Lung (tissue), 11 donors: ENCODE measurements at regions not wholly inside any gene's neighbourhood (a gene's known extent, or its start where the extent isn't known, plus 50 kb on each side); places are given as distances from the start of the nearest gene placed in this dataset.

Experiments
- ATAC-seq: fragments of 200-7000 bp; cut with Tn5 transposase; one replicate; pipeline ENCODE4 v1.9.1; 2020; ENCODE audit warnings: moderate number of reproducible peaks; ENCODE audit not compliant: insufficient read depth, low FRiP score
- DNase-seq, 3 donors: peaks; one replicate each; pipeline ENCODE4 v3.0.0-alpha.2; 2013 to 2017
- H3K27ac ChIP-seq, 2 donors: one replicate each; pipeline ENCODE4 v1.5.1; 2013; ENCODE audit warnings: mild to moderate bottlenecking in 2 of 2, moderate library complexity in 2 of 2, control low read depth in 1 of 2, inconsistent platforms in 1 of 2, low read depth in 1 of 2, low read length in 1 of 2
- H3K27me3 ChIP-seq, 3 donors: one replicate each; pipeline ENCODE4 v1.5.1; 2013; ENCODE audit warnings: low read length in 2 of 3; ENCODE audit not compliant: control insufficient read depth in 3 of 3, insufficient read depth in 3 of 3
- H3K36me3 ChIP-seq, 4 donors: one replicate each; pipeline ENCODE4 v1.5.1; 2013; ENCODE audit warnings: low read length in 4 of 4, mild to moderate bottlenecking in 1 of 4, moderate library complexity in 1 of 4; ENCODE audit not compliant: control insufficient read depth in 4 of 4, insufficient read depth in 4 of 4
- H3K4me1 ChIP-seq, 5 donors: one replicate each; pipeline ENCODE4 v1.5.1; 2013; ENCODE audit warnings: low read length in 5 of 5, mild to moderate bottlenecking in 2 of 5, moderate library complexity in 1 of 5; ENCODE audit not compliant: control insufficient read depth in 5 of 5, insufficient read depth in 5 of 5
- H3K4me3 ChIP-seq: one replicate; pipeline ENCODE4 v1.5.1; 2013; ENCODE audit warnings: mild to moderate bottlenecking, control low read depth, moderate library complexity
- H3K9ac ChIP-seq, 2 donors: one replicate each; pipeline ENCODE4 v1.5.1; 2013; ENCODE audit warnings: low read length in 2 of 2, control low read depth in 1 of 2; ENCODE audit not compliant: insufficient read depth in 1 of 2
- H3K9me3 ChIP-seq, 4 donors: one replicate each; pipeline ENCODE4 v1.5.1; 2013; ENCODE audit warnings: low read length in 3 of 4, mild to moderate bottlenecking in 1 of 4, moderate library complexity in 1 of 4; ENCODE audit not compliant: control insufficient read depth in 4 of 4, insufficient read depth in 3 of 4
- CTCF ChIP-seq: IDR thresholded peaks from 2 replicates; pipeline ENCODE4 v1.5.1; 2012; ENCODE audit warnings: mild to moderate bottlenecking; ENCODE audit errors: control extremely low read depth, extremely low read depth
- WGBS, 2 donors: extraction: QIAGEN DNeasy Blood & Tissue Kit; methylation state at CpG; one replicate each; pipeline ENCODE4 v1.1.7; 2013; 5-methylcytosine and 5-hydroxymethylcytosine counted together
- donor health status: control.
- donor health status: control.
- donor health status: Bipolar disorder and iron deficiency.
- donor health status: healthy.
- donor health status: DM: yes; HTN: yes; CAD: no.

- ATAC-seq = no peak
- no peak overlapping the region for H3K4me3 ChIP-seq
These were observed 1151.6 kb upstream of the CDH6 start for GRCh38 chr5:30041831-30042385.

GRCh38 chr5:30041291-30041690 is 1152.2 kb upstream of the CDH6 start:
- no peak overlapping the region for H3K27ac ChIP-seq
- no peak overlapping the region for H3K4me3 ChIP-seq
- no peaks in the 10 kb centered on the region for H3K36me3 ChIP-seq
- no peak for DNase-seq
- ATAC-seq = no peak
- no peaks in the 10 kb centered on the region for H3K4me1 ChIP-seq
- WGBS, 2 donors = 92% methylated on average over 3 of the region's 3 CpGs
- no peaks in the 10 kb centered on the region for H3K27me3 ChIP-seq
- H3K9ac ChIP-seq = no peak overlapping the region
- no peak for TF ChIP-seq CTCF
- peaks cover 0 to 2% (median 0%) of the 10 kb centered on the region in 4 donors for H3K9me3 ChIP-seq

More at GRCh38 chr5:30041831-30042385, 1151.6 kb upstream of the CDH6 start:
- H3K9ac ChIP-seq = no peak overlapping the region
- H3K36me3 ChIP-seq = no peaks in the 10 kb centered on the region
- no peak for DNase-seq
- H3K9me3 ChIP-seq = peaks cover 0 to 2% (median 0%) of the 10 kb centered on the region in 4 donors
- no peaks in the 10 kb centered on the region for H3K27me3 ChIP-seq
- no peak overlapping the region for H3K27ac ChIP-seq
- H3K4me1 ChIP-seq = no peaks in the 10 kb centered on the region
- WGBS, 2 donors = 77 to 86% methylated on average over 7 of the region's 7 CpGs
- TF ChIP-seq CTCF = no peak

- H3K4me1 ChIP-seq = no peaks in the 10 kb centered on the region
- no peak for TF ChIP-seq CTCF
- no peaks in the 10 kb centered on the region for H3K27me3 ChIP-seq
- no peak overlapping the region for H3K4me3 ChIP-seq
- peaks cover 0 to 2% (median 0%) of the 10 kb centered on the region in 4 donors for H3K9me3 ChIP-seq
- H3K9ac ChIP-seq = no peak overlapping the region
- peak; percentile 50 to 82 (median 72) for DNase-seq
- ATAC-seq = peak; percentile 44
- H3K27ac ChIP-seq = no peak overlapping the region
- no peaks in the 10 kb centered on the region for H3K36me3 ChIP-seq
- WGBS, 2 donors = 28 to 39% methylated on average over 6 of the region's 6 CpGs
These were observed 1152.9 kb upstream of the CDH6 start for GRCh38 chr5:30040488-30041118.
